HEK293T (cell line): ENCODE measurements at regions not wholly inside any gene's neighbourhood (a gene's known extent, or its start where the extent isn't known, plus 50 kb on each side); places are given as distances from the start of the nearest gene placed in this dataset.

ENCODE experiments used
- ARNT ChIP-seq: fragments of 450-650 bp; IDR thresholded peaks from 2 replicates; pipeline ENCODE4 v1.6.1; 2017; ENCODE audit warnings: mild to moderate bottlenecking
- CTBP1 ChIP-seq: fragments of 450-650 bp; IDR thresholded peaks from 2 replicates; pipeline ENCODE4 v1.6.1; 2016; ENCODE audit warnings: borderline replicate concordance
- ELF4 ChIP-seq: fragments of 450-650 bp; IDR thresholded peaks from 2 replicates; pipeline ENCODE4 v1.6.1; 2017; ENCODE audit warnings: antibody characterized with exemption
- FOXA1 ChIP-seq: fragments of 450-650 bp; IDR thresholded peaks from 2 replicates; pipeline ENCODE4 v1.6.1; 2016; ENCODE audit warnings: mild to moderate bottlenecking
- FOXK2 ChIP-seq: fragments of 450-650 bp; IDR thresholded peaks from 2 replicates; pipeline ENCODE4 v1.6.1; 2016; ENCODE audit warnings: mild to moderate bottlenecking
- FOXM1 ChIP-seq: fragments of 450-650 bp; IDR thresholded peaks from 2 replicates; pipeline ENCODE4 v1.6.1; 2017; ENCODE audit warnings: mild to moderate bottlenecking, borderline replicate concordance
- L3MBTL2 ChIP-seq: fragments of 450-650 bp; conservative IDR thresholded peaks from 2 replicates; pipeline ENCODE4 v1.6.1; 2016; ENCODE audit warnings: mild to moderate bottlenecking
- LEF1 ChIP-seq: fragments of 450-650 bp; IDR thresholded peaks from 2 replicates; pipeline ENCODE4 v1.6.1; 2017; ENCODE audit warnings: mild to moderate bottlenecking, borderline replicate concordance
- PKNOX1 ChIP-seq: fragments of 450-650 bp; IDR thresholded peaks from 2 replicates; pipeline ENCODE4 v1.6.1; 2016
- SP1 ChIP-seq: fragments of 450-650 bp; IDR thresholded peaks from 2 replicates; pipeline ENCODE4 v1.6.1; 2017
- SUZ12 ChIP-seq: fragments of 450-650 bp; IDR thresholded peaks from 2 replicates; pipeline ENCODE4 v1.6.1; 2016; ENCODE audit warnings: mild to moderate bottlenecking
- TARDBP ChIP-seq: fragments of 450-650 bp; IDR thresholded peaks from 2 replicates; pipeline ENCODE4 v1.6.1; 2016
- ZNF384 ChIP-seq: fragments of 450-650 bp; IDR thresholded peaks from 2 replicates; pipeline ENCODE4 v1.6.1; 2016

- TF ChIP-seq ARNT (no peak), L3MBTL2 (no peak), FOXM1 (no peak), LEF1 (no peak), SP1 (no peak), TARDBP (no peak), FOXA1 (no peak), PKNOX1 (no peak), CTBP1 (no peak), FOXK2 (no peak), SUZ12 (no peak), ZNF384 (no peak), ELF4 (no peak)
Measured at GRCh38 chr5:37989884-37990283, 150.0 kb upstream of the GDNF start.
